Heart right ventricle (tissue), 16 donors: ENCODE measurements at regions not wholly inside any gene's neighbourhood (a gene's known extent, or its start where the extent isn't known, plus 50 kb on each side); places are given as distances from the start of the nearest gene placed in this dataset.

ENCODE experiments used
- ATAC-seq, 8 donors: fragments of 200-7000 bp; cut with Tn5 transposase; one replicate each; pipeline ENCODE4 v1.9.1; 2020; ENCODE audit warnings: mild to moderate bottlenecking in 8 of 8, moderate library complexity in 8 of 8, moderate number of reproducible peaks in 1 of 8
- DNase-seq, 2 donors: peaks; one replicate each; pipeline ENCODE4 v3.0.0-alpha.2; 2020
- H3K27ac ChIP-seq, 10 donors: fragments of 200-600 bp; sonication (generic) in 2 of 10; one replicate each; pipeline versions ENCODE4 v1.5.0 to v1.8.0; 2020 to 2022; ENCODE audit warnings: mild to moderate bottlenecking in 3 of 10
- H3K27me3 ChIP-seq, 7 donors: fragments of 200-600 bp; one replicate each; pipeline ENCODE4 v1.8.0; 2021 to 2022; ENCODE audit warnings: mild to moderate bottlenecking in 2 of 7
- H3K36me3 ChIP-seq, 9 donors: fragments of 200-600 bp; sonication (generic) in 1 of 9; one replicate each; pipeline versions ENCODE4 v1.5.0 to v1.8.0; 2020 to 2022; ENCODE audit warnings: mild to moderate bottlenecking in 2 of 9
- H3K4me1 ChIP-seq, 9 donors: fragments of 200-600 bp; sonication (generic) in 1 of 9; one replicate each; pipeline versions ENCODE4 v1.5.0 to v1.8.0; 2020 to 2022; ENCODE audit warnings: mild to moderate bottlenecking in 4 of 9
- H3K4me3 ChIP-seq, 10 donors: fragments of 200-600 bp; sonication (generic) in 2 of 10; one replicate each; pipeline versions ENCODE4 v1.5.0 to v1.8.0; 2020 to 2022; ENCODE audit warnings: mild to moderate bottlenecking in 7 of 10, moderate library complexity in 2 of 10
- H3K9me3 ChIP-seq, 11 donors: fragments of 200-600 bp in 10 of 11; sonication (generic) in 2 of 11; one replicate each; pipeline versions ENCODE4 v1.5.0 to v1.8.0; 2013 to 2022; ENCODE audit warnings: mild to moderate bottlenecking in 2 of 11, control low read depth in 1 of 11, moderate library complexity in 1 of 11
- WGBS, 2 donors: extraction: QIAGEN DNeasy Blood & Tissue Kit; methylation state at CpG; one replicate each; pipeline ENCODE4 v1.1.7; 2013; ENCODE audit warnings: inconsistent platforms in 1 of 2; 5-methylcytosine and 5-hydroxymethylcytosine counted together
- intact Hi-C, 10 donors: fragments of 100-400 bp; cut with DNase I; formaldehyde crosslinking; loops; one replicate each; pipeline versions ENCODE4 v1.11.1 to v1.14.2; 2022
- TF ChIP-seq, protein P1 (sequence below), 9 donors: fragments of 200-600 bp; sonication (generic) in 2 of 9; IDR thresholded peaks; one replicate each; pipeline versions ENCODE4 v1.5.0 to v1.8.0; 2021 to 2022; ENCODE audit warnings: antibody characterized with exemption in 9 of 9, mild to moderate bottlenecking in 5 of 9, moderate library complexity in 1 of 9
- donor health status: Arrhythmogenic right ventricular cardiomyopathy.
- donor health status: ischemic (EF 13 %, LVEDD 7.1; RV severe dilation, severe dysfunction).
- donor health status: healthy with polysubstance abuse.
- donor health status: DM: no; HTN: yes; CAD: no.
- donor health status: DM: no; HTN: no; CAD: no.
- donor health status: ischemic (EF 25% LVEDD 6.9; RV normal size, moderate dysfunction).
- donor health status: ischemic (EF 25% LVEDD 5.7; RV mildly dilated, moderate dysfunction).
- donor health status: healthy.
- donor health status: DM: yes; HTN: yes; CAD: no.
- donor health status: Ischemic cardiomyopathy.
- donor health status: ischemic (EF 35%, LVEDD 5.7; RV mildly dilated, moderate dysfunction).
- donor health status: nonischemic (EF 11% LVEDD 7.7; RV severe dilation, severe dysfunction).
- donor health status: DM: yes; HTN: yes; CAD: no.
- donor health status: PGD.
- donor health status: ischemic (EF 29% LVEDD 5.4; RV normal size, mild dysfunction).
- donor health status: nonischemic (EF 23%, LVEDD 6.1; RV moderate dilation, normal function).

DNA sequence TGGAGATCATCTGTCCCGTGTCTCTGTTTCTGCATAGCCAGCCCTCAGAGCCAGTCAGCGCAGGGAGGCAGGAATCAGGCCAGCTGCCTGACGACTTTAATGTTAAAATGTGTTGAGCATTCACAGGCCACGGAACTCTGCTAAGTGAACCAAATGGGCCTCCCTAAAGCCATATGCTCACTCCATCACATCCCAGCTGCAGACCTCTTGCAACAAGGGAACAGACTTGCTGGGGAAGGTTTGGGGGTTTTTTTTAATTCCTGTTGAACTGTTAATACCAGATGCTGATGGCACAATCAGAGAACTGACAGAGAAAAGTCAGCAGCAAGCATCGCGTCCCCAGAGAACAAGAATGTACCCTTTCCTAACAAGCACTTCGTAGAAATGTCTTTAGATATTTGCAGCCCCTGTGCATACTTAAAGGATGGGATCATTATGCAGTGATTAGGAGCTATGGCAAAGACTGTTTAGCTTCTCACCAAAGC is 900.4 kb upstream of the AUTS2 start:
- WGBS, 2 donors = 57 to 62% methylated on average over 7 of the region's 7 CpGs
- DNase-seq (no peak), ATAC-seq (no peak)
- Histone ChIP-seq H3K36me3 (no peaks in the 10 kb centered on the region), H3K27me3 (peaks cover 0 to 4% (median 0%) of the 10 kb centered on the region in 7 donors), H3K9me3 (peaks cover 0 to 10% (median 0%) of the 10 kb centered on the region in 11 donors), H3K27ac (no peak overlapping the region), H3K4me1 (no peaks in the 10 kb centered on the region), H3K4me3 (no peak overlapping the region)
- TF ChIP-seq, protein P1, sequence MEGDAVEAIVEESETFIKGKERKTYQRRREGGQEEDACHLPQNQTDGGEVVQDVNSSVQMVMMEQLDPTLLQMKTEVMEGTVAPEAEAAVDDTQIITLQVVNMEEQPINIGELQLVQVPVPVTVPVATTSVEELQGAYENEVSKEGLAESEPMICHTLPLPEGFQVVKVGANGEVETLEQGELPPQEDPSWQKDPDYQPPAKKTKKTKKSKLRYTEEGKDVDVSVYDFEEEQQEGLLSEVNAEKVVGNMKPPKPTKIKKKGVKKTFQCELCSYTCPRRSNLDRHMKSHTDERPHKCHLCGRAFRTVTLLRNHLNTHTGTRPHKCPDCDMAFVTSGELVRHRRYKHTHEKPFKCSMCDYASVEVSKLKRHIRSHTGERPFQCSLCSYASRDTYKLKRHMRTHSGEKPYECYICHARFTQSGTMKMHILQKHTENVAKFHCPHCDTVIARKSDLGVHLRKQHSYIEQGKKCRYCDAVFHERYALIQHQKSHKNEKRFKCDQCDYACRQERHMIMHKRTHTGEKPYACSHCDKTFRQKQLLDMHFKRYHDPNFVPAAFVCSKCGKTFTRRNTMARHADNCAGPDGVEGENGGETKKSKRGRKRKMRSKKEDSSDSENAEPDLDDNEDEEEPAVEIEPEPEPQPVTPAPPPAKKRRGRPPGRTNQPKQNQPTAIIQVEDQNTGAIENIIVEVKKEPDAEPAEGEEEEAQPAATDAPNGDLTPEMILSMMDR (IDR thresholded peaks at IDR 0.05) = no peak
- intact Hi-C loops = loop anchor here in 1 of 10 donors (10.0 kb wide), 1 partner anchor 63 kb away; no protein-coding TSS in a partner anchor

DNA sequence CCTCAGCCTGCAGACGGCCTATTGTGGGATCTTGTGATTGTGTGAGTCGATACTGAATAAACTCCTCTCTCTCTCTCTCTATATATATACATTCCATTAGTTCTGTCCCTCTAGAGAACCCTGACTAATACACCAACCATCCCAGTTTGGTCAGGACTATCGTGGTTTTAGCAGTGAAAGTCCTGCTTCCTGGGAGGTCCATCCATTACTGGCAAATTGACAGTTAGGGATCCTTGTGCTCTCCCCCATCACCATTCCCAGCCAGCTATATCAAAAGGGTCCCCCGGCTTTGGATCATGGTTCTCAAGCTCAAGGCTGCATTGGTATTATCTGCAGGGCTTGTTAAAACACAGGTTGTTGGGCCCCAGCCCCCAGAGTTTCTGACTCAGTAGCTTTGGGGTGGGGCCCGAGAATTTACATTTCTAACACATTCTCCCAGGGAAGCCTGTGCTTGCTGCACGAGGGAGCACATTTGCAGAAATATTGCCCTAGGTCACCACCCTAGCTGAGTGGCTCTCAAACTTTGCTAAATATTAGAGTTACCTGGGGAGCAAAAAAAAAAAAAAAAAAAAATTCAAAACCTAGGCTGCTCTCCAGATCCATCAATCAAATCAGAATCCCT is 899.1 kb upstream of the AUTS2 start:
- H3K9me3 ChIP-seq = peaks cover 0 to 1% (median 0%) of the 10 kb centered on the region in 11 donors
- 76 to 83% methylated on average over 6 of the region's 6 CpGs for WGBS, 2 donors
- H3K4me1 ChIP-seq = no peaks in the 10 kb centered on the region
- TF ChIP-seq, protein P1 (IDR thresholded peaks at IDR 0.05) = no peak
- no peak for ATAC-seq
- H3K27ac ChIP-seq = no peak overlapping the region
- no peak overlapping the region for H3K4me3 ChIP-seq
- peaks cover 0 to 11% (median 0%) of the 10 kb centered on the region in 7 donors for H3K27me3 ChIP-seq
- DNase-seq = no peak
- intact Hi-C loops = loop anchor here in 1 of 10 donors (10.0 kb wide), 1 partner anchor 64 kb away; no protein-coding TSS in a partner anchor
- H3K36me3 ChIP-seq = no peaks in the 10 kb centered on the region

DNA sequence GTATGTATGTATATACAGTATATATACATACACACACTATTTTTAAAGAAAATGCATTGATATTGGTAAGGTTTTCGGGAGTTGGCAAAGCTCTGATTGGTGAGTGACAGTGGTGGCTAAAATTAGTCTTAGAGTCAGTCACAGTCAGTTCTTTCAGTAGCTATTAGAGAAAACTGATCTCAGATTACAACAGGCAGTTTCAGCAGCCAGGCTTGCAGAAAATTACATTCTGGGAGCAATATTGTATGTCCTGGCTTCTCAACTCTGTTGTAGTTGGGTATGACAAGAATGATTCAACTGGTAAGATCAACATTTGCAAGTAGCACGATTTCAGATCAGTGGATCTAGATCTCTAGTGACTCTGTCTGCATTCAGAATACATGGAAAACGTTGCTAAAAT is 897.9 kb upstream of the AUTS2 start:
- TF ChIP-seq, protein P1 (IDR thresholded peaks at IDR 0.05) = no peak
- H3K9me3 ChIP-seq = peaks cover 0 to 8% (median 0%) of the 10 kb centered on the region in 11 donors
- H3K27ac ChIP-seq = no peak overlapping the region
- DNase-seq (no peak), ATAC-seq (no peak)
- intact Hi-C loops = no loop called here
- no peaks in the 10 kb centered on the region for H3K36me3 ChIP-seq
- H3K4me3 ChIP-seq = no peak overlapping the region
- WGBS, 2 donors = 65 to 78% methylated on average over 3 of the region's 3 CpGs
- no peaks in the 10 kb centered on the region for H3K4me1 ChIP-seq
- H3K27me3 ChIP-seq = peaks cover 0 to 14% (median 4%) of the 10 kb centered on the region in 7 donors

DNA sequence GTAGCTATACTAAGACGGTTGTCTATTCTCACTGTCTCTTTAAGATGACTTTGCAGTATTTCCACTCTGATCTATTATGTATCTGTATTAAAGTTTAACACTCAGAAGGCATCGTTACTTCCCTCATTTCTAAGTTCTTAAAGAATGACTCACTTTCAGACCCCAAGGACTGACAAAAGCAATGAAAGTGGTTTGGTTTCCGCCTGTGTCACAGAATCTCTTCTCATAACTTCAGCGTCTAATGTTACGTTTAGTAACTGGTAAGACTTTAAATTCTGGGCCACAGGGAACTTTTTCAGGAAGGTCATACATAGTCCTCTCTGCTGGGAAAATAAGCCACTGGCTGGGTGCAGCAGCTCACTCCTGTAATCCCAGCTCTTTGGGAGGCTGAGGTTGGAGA is 892.0 kb upstream of the AUTS2 start:
- no peaks in the 10 kb centered on the region for H3K36me3 ChIP-seq
- H3K4me1 ChIP-seq = no peaks in the 10 kb centered on the region
- no peak overlapping the region for H3K27ac ChIP-seq
- WGBS, 2 donors = 68 to 69% methylated on average over 5 of the region's 5 CpGs
- H3K27me3 ChIP-seq = peaks cover 0 to 21% (median 4%) of the 10 kb centered on the region in 7 donors
- DNase-seq (no peak), ATAC-seq (no peak)
- intact Hi-C loops = no loop called here
- TF ChIP-seq, protein P1 (IDR thresholded peaks at IDR 0.05) = no peak
- peaks cover 0 to 14% (median 0%) of the 10 kb centered on the region in 11 donors for H3K9me3 ChIP-seq
- H3K4me3 ChIP-seq = no peak overlapping the region
